ENCODE measurements at regions not wholly inside any gene's neighbourhood (a gene's known extent, or its start where the extent isn't known, plus 50 kb on each side); places are given as distances from the start of the nearest gene placed in this dataset.

DNA sequence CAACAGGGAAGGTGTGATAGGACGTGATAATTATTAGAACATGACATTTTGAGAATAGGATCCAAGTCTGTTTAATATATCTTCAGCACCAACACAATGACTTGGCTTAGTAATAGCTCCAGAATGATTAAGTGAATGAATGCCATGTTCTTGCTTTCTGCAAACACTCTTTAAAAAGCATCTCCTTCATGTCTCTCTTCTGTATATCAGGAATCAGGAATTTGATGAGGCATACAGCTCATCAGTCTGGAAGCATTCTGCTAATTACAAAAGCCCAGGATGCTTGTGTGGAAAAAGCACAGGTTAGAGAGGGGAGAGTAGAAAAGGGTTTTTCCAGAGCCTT lies 113.0 kb upstream of the ZNF648 start:
- no peak overlapping the region for H3K4me3 Mint-ChIP-seq
- no peaks in the 10 kb centered on the region for H3K36me3 Mint-ChIP-seq (ENCODE audit: low read depth)
- H3K9me3 Mint-ChIP-seq = no peaks in the 10 kb centered on the region
- no peaks in the 10 kb centered on the region for H3K27me3 Mint-ChIP-seq
- TF ChIP-seq, protein P1, sequence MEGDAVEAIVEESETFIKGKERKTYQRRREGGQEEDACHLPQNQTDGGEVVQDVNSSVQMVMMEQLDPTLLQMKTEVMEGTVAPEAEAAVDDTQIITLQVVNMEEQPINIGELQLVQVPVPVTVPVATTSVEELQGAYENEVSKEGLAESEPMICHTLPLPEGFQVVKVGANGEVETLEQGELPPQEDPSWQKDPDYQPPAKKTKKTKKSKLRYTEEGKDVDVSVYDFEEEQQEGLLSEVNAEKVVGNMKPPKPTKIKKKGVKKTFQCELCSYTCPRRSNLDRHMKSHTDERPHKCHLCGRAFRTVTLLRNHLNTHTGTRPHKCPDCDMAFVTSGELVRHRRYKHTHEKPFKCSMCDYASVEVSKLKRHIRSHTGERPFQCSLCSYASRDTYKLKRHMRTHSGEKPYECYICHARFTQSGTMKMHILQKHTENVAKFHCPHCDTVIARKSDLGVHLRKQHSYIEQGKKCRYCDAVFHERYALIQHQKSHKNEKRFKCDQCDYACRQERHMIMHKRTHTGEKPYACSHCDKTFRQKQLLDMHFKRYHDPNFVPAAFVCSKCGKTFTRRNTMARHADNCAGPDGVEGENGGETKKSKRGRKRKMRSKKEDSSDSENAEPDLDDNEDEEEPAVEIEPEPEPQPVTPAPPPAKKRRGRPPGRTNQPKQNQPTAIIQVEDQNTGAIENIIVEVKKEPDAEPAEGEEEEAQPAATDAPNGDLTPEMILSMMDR (IDR thresholded peaks at IDR 0.05) = no peak
- no peaks in the 10 kb centered on the region for H3K36me3 ChIP-seq (ENCODE audit: insufficient read depth, low read length)
- POLR2A ChIA-PET = no interaction called here
- peaks cover 0 to 2% of the 10 kb centered on the region in 2 experiments for H3K27me3 ChIP-seq (ENCODE audit: control insufficient read depth in 1 of 2, insufficient read depth in 2 of 2, low read length in 2 of 2)
- H3K4me3 ChIP-seq (ENCODE audit: low read length) = no peak overlapping the region
- peaks cover 0 to 3% of the 10 kb centered on the region in 2 experiments for H3K9me3 ChIP-seq (ENCODE audit: control insufficient read depth in 1 of 2, insufficient read depth in 1 of 2, low read length in 2 of 2)
- no peak overlapping the region for H3K27ac Mint-ChIP-seq
- H3K4me1 Mint-ChIP-seq (ENCODE audit: low read depth) = peaks cover 3% of the 10 kb centered on the region
- CTCF ChIA-PET = no interaction called here
- DNase-seq (no peak), ATAC-seq (ENCODE audit: poor library complexity) (no peak)
- intact Hi-C loops (cut with DNase I, micrococcal nuclease) = no loop called here
- no peaks in the 10 kb centered on the region for H3K4me1 ChIP-seq (ENCODE audit: insufficient read depth, low read length)
- no peak overlapping the region for H3K27ac ChIP-seq (ENCODE audit: low read depth in 1 of 2, low read length in 2 of 2)

DNA sequence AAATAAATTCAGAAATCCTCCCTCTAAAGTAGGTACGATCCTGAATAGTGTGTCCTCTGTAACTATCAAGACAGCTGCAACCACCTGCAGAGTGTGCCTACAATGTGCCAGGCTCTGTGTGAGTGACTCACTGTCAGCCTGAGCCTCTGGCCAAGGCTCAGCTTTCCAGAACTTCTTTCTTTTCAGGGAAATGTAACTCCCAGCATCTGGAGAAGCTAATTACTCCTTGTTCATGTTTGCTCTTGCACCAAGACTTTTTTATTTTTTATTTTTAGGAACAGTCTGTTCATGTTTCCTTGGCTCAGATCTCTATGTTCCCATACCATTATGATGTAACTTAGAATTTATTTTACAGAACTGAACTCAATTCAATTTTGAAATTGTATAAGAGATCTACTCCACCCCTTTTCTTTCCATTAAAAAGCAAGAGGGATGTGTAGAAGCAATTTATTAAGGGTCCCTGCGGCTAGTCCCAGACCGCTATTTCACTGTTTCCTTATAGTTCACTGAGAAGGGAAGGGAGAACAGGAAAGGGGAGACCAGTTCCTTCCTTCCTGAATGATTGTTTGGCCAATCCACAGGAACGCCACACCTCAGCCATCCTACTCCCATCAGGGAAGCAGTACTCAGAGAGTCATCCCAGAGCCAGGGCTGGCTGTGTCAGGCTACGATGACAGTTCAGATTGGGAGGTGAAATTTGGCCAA lies 112.4 kb upstream of the ZNF648 start:
- no peak overlapping the region for H3K27ac Mint-ChIP-seq
- Histone ChIP-seq H3K4me3 (ENCODE audit: low read length) (no peak overlapping the region), H3K36me3 (ENCODE audit: insufficient read depth, low read length) (no peaks in the 10 kb centered on the region), H3K27me3 (ENCODE audit: control insufficient read depth in 1 of 2, insufficient read depth in 2 of 2, low read length in 2 of 2) (peaks cover 0 to 2% of the 10 kb centered on the region in 2 experiments), H3K27ac (ENCODE audit: low read depth in 1 of 2, low read length in 2 of 2) (no peak overlapping the region), H3K4me1 (ENCODE audit: insufficient read depth, low read length) (no peaks in the 10 kb centered on the region), H3K9me3 (ENCODE audit: control insufficient read depth in 1 of 2, insufficient read depth in 1 of 2, low read length in 2 of 2) (peaks cover 0 to 3% of the 10 kb centered on the region in 2 experiments)
- no peaks in the 10 kb centered on the region for H3K9me3 Mint-ChIP-seq
- ChIA-PET POLR2A (no interaction called here), CTCF (no interaction called here)
- peaks cover 8% of the 10 kb centered on the region for H3K4me1 Mint-ChIP-seq (ENCODE audit: low read depth)
- intact Hi-C loops (cut with DNase I, micrococcal nuclease) = no loop called here
- DNase-seq (no peak), ATAC-seq (ENCODE audit: poor library complexity) (no peak)
- H3K36me3 Mint-ChIP-seq (ENCODE audit: low read depth) = no peaks in the 10 kb centered on the region
- TF ChIP-seq, protein P1 (IDR thresholded peaks at IDR 0.05) = no peak
- no peaks in the 10 kb centered on the region for H3K27me3 Mint-ChIP-seq
- no peak overlapping the region for H3K4me3 Mint-ChIP-seq

GRCh38 chr1:182172699-182173098 lies 111.2 kb upstream of the ZNF648 start:
- H3K27ac Mint-ChIP-seq = no peak overlapping the region
- ChIA-PET POLR2A (interaction anchor here (0.6 kb wide), 1 partner anchor 399 kb away, joined by 3 read pairs; no protein-coding TSS in a partner anchor), CTCF (interaction anchor here (0.7 kb wide), 1 partner anchor 683 kb away, joined by 3 read pairs; no protein-coding TSS in a partner anchor)
- H3K36me3 Mint-ChIP-seq (ENCODE audit: low read depth) = no peaks in the 10 kb centered on the region
- TF ChIP-seq, protein P1 (IDR thresholded peaks at IDR 0.05) = no peak
- peaks cover 8% of the 10 kb centered on the region for H3K4me1 Mint-ChIP-seq (ENCODE audit: low read depth)
- ATAC-seq (ENCODE audit: poor library complexity) (no peak), DNase-seq (no peak)
- no peaks in the 10 kb centered on the region for H3K9me3 Mint-ChIP-seq
- Histone ChIP-seq H3K4me3 (ENCODE audit: low read length) (no peak overlapping the region), H3K27me3 (ENCODE audit: control insufficient read depth in 1 of 2, insufficient read depth in 2 of 2, low read length in 2 of 2) (peaks cover 0 to 2% of the 10 kb centered on the region in 2 experiments), H3K27ac (ENCODE audit: low read depth in 1 of 2, low read length in 2 of 2) (no peak overlapping the region), H3K9me3 (ENCODE audit: control insufficient read depth in 1 of 2, insufficient read depth in 1 of 2, low read length in 2 of 2) (peaks cover 0 to 3% of the 10 kb centered on the region in 2 experiments), H3K4me1 (ENCODE audit: insufficient read depth, low read length) (no peaks in the 10 kb centered on the region), H3K36me3 (ENCODE audit: insufficient read depth, low read length) (no peaks in the 10 kb centered on the region)
- no peak overlapping the region for H3K4me3 Mint-ChIP-seq
- intact Hi-C loops (cut with DNase I, micrococcal nuclease) = no loop called here
- no peaks in the 10 kb centered on the region for H3K27me3 Mint-ChIP-seq

Measured in CD4-positive, alpha-beta T cell (primary cell).